HCT116 (cell line): ENCODE measurements at regions not wholly inside any gene's neighbourhood (a gene's known extent, or its start where the extent isn't known, plus 50 kb on each side); places are given as distances from the start of the nearest gene placed in this dataset.

Experiments used
- ATAC-seq: fragments of 200-7000 bp; cut with Tn5 transposase; 2 replicates; pipeline ENCODE4 v1.9.1; 2020; ENCODE audit warnings: mild to moderate bottlenecking, moderate library complexity
- BruUV-seq: library from RNA; stranded (reverse); fragments of 400-500 nt; replicated peaks from 2 replicates; lab custom pipeline; 2021; lab: Mats Ljungman, UMichigan
- CTCF ChIA-PET: fragments of 300-600 bp; sonication (Branson Sonifier 250); formaldehyde crosslinking; loops from one replicate; lab custom pipeline; 2021; ENCODE audit warnings: antibody characterized with exemption; lab: Charles Lee
- POLR2A ChIA-PET: fragments of 300-600, 350-600 bp; sonication (Branson Sonifier 250); formaldehyde crosslinking; loops from one replicate; lab custom pipeline; 2021; ENCODE audit warnings: antibody characterized with exemption; lab: Charles Lee
- RAD21 ChIA-PET, 2 experiments: fragments of 300-600 bp; sonication (Branson Sonifier 250); formaldehyde crosslinking; loops; one replicate each; lab custom pipeline; 2023; ENCODE audit warnings: low total read pairs in 2 of 2; ENCODE audit not compliant: uncharacterized antibody in 2 of 2, unreplicated experiment in 2 of 2, low non-redundant PET in 1 of 2; lab: Charles Lee
- DNase-seq: peaks from one replicate; pipeline ENCODE4 v3.0.0-alpha.2; 2010; ENCODE audit warnings: low read depth, low spot score
- H2AFZ ChIP-seq: fragments of 200-600 bp; shearing (Covaris generic), sonication (generic); 2 replicates; pipeline ENCODE4 v1.6.1; 2017; ENCODE audit warnings: low read depth, mixed run types, mixed read lengths, antibody characterized with exemption, low read length; ENCODE audit not compliant: poor library complexity, severe bottlenecking
- H3K27ac ChIP-seq: 2 replicates; pipeline ENCODE4 v1.5.1; 2012; ENCODE audit warnings: low read depth, low read length
- H3K27me3 ChIP-seq: fragments of 200-600 bp; sonication (generic); 2 replicates; pipeline ENCODE4 v1.6.1; 2016; ENCODE audit warnings: mixed run types, low read length, mixed read lengths; ENCODE audit not compliant: insufficient read depth
- H3K36me3 ChIP-seq, 2 experiments: fragments of 200-500 bp in 1 of 2; fragments of 200-600 bp in 1 of 2; sonication (Bioruptor generic) in 1 of 2; sonication (generic) in 1 of 2; 2 replicates each; pipeline versions ENCODE4 v1.5.1 to v1.6.1; 2014 to 2016; ENCODE audit warnings: low read length in 2 of 2, inconsistent platforms in 1 of 2, mixed read lengths in 1 of 2, mixed run types in 1 of 2; ENCODE audit not compliant: insufficient read depth in 2 of 2, control insufficient read depth in 1 of 2
- H3K4me1 ChIP-seq, 2 experiments: fragments of 200-600 bp in 1 of 2; sonication (generic) in 1 of 2; 2 replicates each; pipeline versions ENCODE4 v1.5.1 to v1.6.1; 2012 to 2017; ENCODE audit warnings: low read length in 2 of 2, inconsistent platforms in 1 of 2, mild to moderate bottlenecking in 1 of 2, mixed read lengths in 1 of 2, mixed run types in 1 of 2, moderate library complexity in 1 of 2; ENCODE audit not compliant: insufficient read depth in 2 of 2, control insufficient read depth in 1 of 2
- H3K4me2 ChIP-seq: fragments of 200-600 bp; sonication (generic); 2 replicates; pipeline ENCODE4 v1.6.1; 2017; ENCODE audit warnings: mixed run types, low read length, mixed read lengths
- H3K4me3 ChIP-seq, 2 experiments: fragments of 200-600 bp in 1 of 2; sonication (generic) in 1 of 2; replicated peaks in 1 of 2; 2 replicates each; pipeline ENCODE4 v1.5.1; 2011 to 2016; ENCODE audit warnings: low read length in 2 of 2, control low read depth in 1 of 2, low read depth in 1 of 2, mild to moderate bottlenecking in 1 of 2, mixed read lengths in 1 of 2, mixed run types in 1 of 2
- H3K79me2 ChIP-seq: fragments of 200-600 bp; sonication (generic); 2 replicates; pipeline ENCODE4 v1.6.1; 2017; ENCODE audit warnings: mild to moderate bottlenecking, mixed run types, low read length, moderate library complexity, mixed read lengths; ENCODE audit not compliant: insufficient read depth
- H3K9ac ChIP-seq: fragments of 200-600 bp; sonication (generic); 2 replicates; pipeline ENCODE4 v1.6.1; 2016; ENCODE audit warnings: low read length, mixed read lengths
- H3K9me2 ChIP-seq: fragments of 200-600 bp; sonication (generic), shearing (Covaris generic); 2 replicates; pipeline ENCODE4 v1.6.1; 2017; ENCODE audit warnings: mixed run types, mild to moderate bottlenecking, moderate library complexity; ENCODE audit not compliant: insufficient read depth
- H3K9me3 ChIP-seq, 2 experiments: fragments of 200-500 bp in 1 of 2; fragments of 200-600 bp in 1 of 2; sonication (Bioruptor generic) in 1 of 2; sonication (generic) in 1 of 2; 2 replicates each; pipeline ENCODE4 v1.6.1; 2014 to 2017; ENCODE audit warnings: low read length in 2 of 2, mixed read lengths in 2 of 2, inconsistent platforms in 1 of 2, low read depth in 1 of 2, mild to moderate bottlenecking in 1 of 2, mixed run types in 1 of 2, moderate library complexity in 1 of 2; ENCODE audit not compliant: control insufficient read depth in 1 of 2, insufficient read depth in 1 of 2
- H4K20me1 ChIP-seq: fragments of 200-600 bp; sonication (generic), shearing (Covaris generic); 2 replicates; pipeline ENCODE4 v1.6.1; 2017; ENCODE audit warnings: mixed run types, mild to moderate bottlenecking, moderate library complexity; ENCODE audit not compliant: insufficient read depth
- CEBPB ChIP-seq: IDR thresholded peaks from 2 replicates; pipeline ENCODE4 v1.6.1; 2012; ENCODE audit warnings: low read depth
- EGR1 ChIP-seq: IDR thresholded peaks from 2 replicates; pipeline ENCODE4 v1.6.1; 2012; ENCODE audit warnings: low read depth
- ELF1 ChIP-seq: IDR thresholded peaks from 2 replicates; pipeline ENCODE4 v1.6.1; 2012; ENCODE audit warnings: low read depth, borderline replicate concordance
- EZH2 ChIP-seq: fragments of 200-600 bp; sonication (generic); IDR thresholded peaks from 2 replicates; pipeline ENCODE4 v1.6.1; 2017; ENCODE audit warnings: antibody characterized with exemption, mixed run types
- EZH2phosphoT487 ChIP-seq: fragments of 200-600 bp; IDR thresholded peaks from 2 replicates; pipeline ENCODE4 v1.6.1; 2018; ENCODE audit warnings: antibody characterized with exemption, borderline replicate concordance
- FOSL1 ChIP-seq: IDR thresholded peaks from 2 replicates; pipeline ENCODE4 v1.6.1; 2012; ENCODE audit warnings: low read depth
- JUND ChIP-seq: IDR thresholded peaks from 2 replicates; pipeline ENCODE4 v1.6.1; 2012
- POLR2A ChIP-seq: IDR thresholded peaks from 2 replicates; pipeline ENCODE4 v1.7.0; 2011; ENCODE audit warnings: borderline replicate concordance; ENCODE audit not compliant: insufficient read depth, insufficient read length; ENCODE audit errors: extremely low read depth
- POLR2AphosphoS5 ChIP-seq: IDR thresholded peaks from 2 replicates; pipeline ENCODE4 v1.6.1; 2011; ENCODE audit warnings: mild to moderate bottlenecking, low read depth, low read length, moderate library complexity
- RAD21 ChIP-seq: IDR thresholded peaks from 2 replicates; pipeline ENCODE4 v1.6.1; 2012; ENCODE audit warnings: low read depth, mild to moderate bottlenecking
- SP1 ChIP-seq: IDR thresholded peaks from 2 replicates; pipeline ENCODE4 v1.6.1; 2012; ENCODE audit warnings: low read depth
- SRF ChIP-seq: IDR thresholded peaks from 2 replicates; pipeline ENCODE4 v1.6.1; 2012; ENCODE audit warnings: low read depth
- TCF7L2 ChIP-seq: IDR thresholded peaks from 2 replicates; pipeline ENCODE4 v1.7.0; 2011; ENCODE audit warnings: borderline replicate concordance, inconsistent platforms; ENCODE audit not compliant: insufficient read depth, insufficient read length; ENCODE audit errors: extremely low read depth
- ZFX ChIP-seq: fragments of 450-650 bp; IDR thresholded peaks from 2 replicates; pipeline ENCODE4 v1.6.1; 2017
- ZNF274 ChIP-seq: fragments of 200-500 bp; sonication (Bioruptor generic); IDR thresholded peaks from 2 replicates; pipeline ENCODE4 v1.6.1; 2014; ENCODE audit warnings: mild to moderate bottlenecking, low read depth, low read length, inconsistent platforms
- intact Hi-C: fragments of 100-400 bp; cut with micrococcal nuclease; formaldehyde crosslinking; loops from 2 replicates; pipeline ENCODE4 v1.10.0; 2022
- TF ChIP-seq, protein P1 (sequence below): IDR thresholded peaks from 2 replicates; pipeline ENCODE4 v1.6.1; 2012; ENCODE audit warnings: low read depth
- TF ChIP-seq, protein P2 (sequence below), 3 experiments: fragments of 200-600 bp in 1 of 3; sonication (generic) in 1 of 3; IDR thresholded peaks in 2 of 3; conservative IDR thresholded peaks in 1 of 3; 2 replicates each; pipeline ENCODE4 v1.5.1; 2012 to 2017; ENCODE audit warnings: low read depth in 2 of 3, low read length in 2 of 3, antibody characterized with exemption in 1 of 3, borderline replicate concordance in 1 of 3, control low read depth in 1 of 3, mild to moderate bottlenecking in 1 of 3, mixed read lengths in 1 of 3, mixed run types in 1 of 3, moderate library complexity in 1 of 3; ENCODE audit not compliant: insufficient read depth in 1 of 3
- TF ChIP-seq, protein P3 (sequence below): IDR thresholded peaks from 2 replicates; pipeline ENCODE4 v1.6.1; 2012

DNA sequence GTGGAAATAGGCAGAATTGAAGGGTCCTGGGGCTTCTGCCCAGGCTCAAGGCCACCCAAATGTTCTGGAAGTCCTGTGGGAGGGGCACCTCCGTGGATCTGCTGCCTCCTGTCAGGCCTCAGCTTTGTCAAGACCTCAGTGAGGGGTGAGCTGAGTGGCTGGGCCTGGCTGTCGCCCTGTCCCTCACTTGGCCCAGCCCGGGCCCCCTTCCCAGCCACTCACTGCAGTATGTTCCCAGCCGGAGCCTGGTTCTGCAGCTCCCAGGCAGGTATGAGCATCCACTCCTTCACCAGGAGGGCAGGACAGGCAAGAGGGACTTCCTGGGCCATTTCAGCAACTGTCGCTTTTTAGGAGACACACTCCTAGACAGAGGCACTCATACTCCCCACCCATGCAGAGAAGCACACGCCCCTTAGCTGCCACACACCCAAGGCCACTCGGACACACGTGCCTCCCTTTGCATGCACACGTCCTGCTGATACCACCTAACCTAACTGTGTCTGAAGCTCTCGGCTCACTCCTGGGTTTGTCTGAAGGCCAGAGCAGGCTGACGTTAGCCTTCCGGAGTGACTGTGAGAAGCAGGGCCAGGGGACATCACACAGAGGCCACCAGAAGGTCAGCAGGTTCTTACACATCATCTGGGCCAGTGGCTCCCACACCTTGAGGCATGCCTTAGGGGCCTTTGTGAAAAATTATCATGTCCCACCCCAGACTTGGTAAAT lies 72.2 kb upstream of the COL13A1 start:
- intact Hi-C loops: no loop called here
- no peaks in the 10 kb centered on the region for H3K9me3 ChIP-seq
- no TSS peak for BruUV-seq
- H4K20me1 ChIP-seq: no peaks in the 10 kb centered on the region
- no peak overlapping the region for H3K4me3 ChIP-seq
- no peak overlapping the region for H2AFZ ChIP-seq
- no peaks in the 10 kb centered on the region for H3K9me2 ChIP-seq
- DNase-seq (no peak), ATAC-seq (no peak)
- H3K27ac ChIP-seq: no peak overlapping the region
- H3K4me2 ChIP-seq: no peak overlapping the region
- TF ChIP-seq SP1 (no peak), ZNF274 (no peak), ELF1 (no peak), FOSL1 (no peak), EZH2phosphoT487 (no peak), RAD21 (no peak), JUND (no peak), EGR1 (no peak), SRF (no peak), POLR2A (no peak), EZH2 (no peak), ZFX (no peak), POLR2AphosphoS5 (no peak), TCF7L2 (no peak), CEBPB (no peak)
- TF ChIP-seq, protein P1, sequence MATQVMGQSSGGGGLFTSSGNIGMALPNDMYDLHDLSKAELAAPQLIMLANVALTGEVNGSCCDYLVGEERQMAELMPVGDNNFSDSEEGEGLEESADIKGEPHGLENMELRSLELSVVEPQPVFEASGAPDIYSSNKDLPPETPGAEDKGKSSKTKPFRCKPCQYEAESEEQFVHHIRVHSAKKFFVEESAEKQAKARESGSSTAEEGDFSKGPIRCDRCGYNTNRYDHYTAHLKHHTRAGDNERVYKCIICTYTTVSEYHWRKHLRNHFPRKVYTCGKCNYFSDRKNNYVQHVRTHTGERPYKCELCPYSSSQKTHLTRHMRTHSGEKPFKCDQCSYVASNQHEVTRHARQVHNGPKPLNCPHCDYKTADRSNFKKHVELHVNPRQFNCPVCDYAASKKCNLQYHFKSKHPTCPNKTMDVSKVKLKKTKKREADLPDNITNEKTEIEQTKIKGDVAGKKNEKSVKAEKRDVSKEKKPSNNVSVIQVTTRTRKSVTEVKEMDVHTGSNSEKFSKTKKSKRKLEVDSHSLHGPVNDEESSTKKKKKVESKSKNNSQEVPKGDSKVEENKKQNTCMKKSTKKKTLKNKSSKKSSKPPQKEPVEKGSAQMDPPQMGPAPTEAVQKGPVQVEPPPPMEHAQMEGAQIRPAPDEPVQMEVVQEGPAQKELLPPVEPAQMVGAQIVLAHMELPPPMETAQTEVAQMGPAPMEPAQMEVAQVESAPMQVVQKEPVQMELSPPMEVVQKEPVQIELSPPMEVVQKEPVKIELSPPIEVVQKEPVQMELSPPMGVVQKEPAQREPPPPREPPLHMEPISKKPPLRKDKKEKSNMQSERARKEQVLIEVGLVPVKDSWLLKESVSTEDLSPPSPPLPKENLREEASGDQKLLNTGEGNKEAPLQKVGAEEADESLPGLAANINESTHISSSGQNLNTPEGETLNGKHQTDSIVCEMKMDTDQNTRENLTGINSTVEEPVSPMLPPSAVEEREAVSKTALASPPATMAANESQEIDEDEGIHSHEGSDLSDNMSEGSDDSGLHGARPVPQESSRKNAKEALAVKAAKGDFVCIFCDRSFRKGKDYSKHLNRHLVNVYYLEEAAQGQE: no peak
- TF ChIP-seq, protein P2, sequence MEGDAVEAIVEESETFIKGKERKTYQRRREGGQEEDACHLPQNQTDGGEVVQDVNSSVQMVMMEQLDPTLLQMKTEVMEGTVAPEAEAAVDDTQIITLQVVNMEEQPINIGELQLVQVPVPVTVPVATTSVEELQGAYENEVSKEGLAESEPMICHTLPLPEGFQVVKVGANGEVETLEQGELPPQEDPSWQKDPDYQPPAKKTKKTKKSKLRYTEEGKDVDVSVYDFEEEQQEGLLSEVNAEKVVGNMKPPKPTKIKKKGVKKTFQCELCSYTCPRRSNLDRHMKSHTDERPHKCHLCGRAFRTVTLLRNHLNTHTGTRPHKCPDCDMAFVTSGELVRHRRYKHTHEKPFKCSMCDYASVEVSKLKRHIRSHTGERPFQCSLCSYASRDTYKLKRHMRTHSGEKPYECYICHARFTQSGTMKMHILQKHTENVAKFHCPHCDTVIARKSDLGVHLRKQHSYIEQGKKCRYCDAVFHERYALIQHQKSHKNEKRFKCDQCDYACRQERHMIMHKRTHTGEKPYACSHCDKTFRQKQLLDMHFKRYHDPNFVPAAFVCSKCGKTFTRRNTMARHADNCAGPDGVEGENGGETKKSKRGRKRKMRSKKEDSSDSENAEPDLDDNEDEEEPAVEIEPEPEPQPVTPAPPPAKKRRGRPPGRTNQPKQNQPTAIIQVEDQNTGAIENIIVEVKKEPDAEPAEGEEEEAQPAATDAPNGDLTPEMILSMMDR (IDR thresholded peaks at IDR 0.05 in 2 of 3, conservative IDR thresholded peaks at IDR 0.05 in 1 of 3; ENCODE audit: borderline replicate concordance in 1 of 3, insufficient read depth in 1 of 3, low read depth in 2 of 3, low read length in 2 of 3): no peak
- TF ChIP-seq, protein P3, sequence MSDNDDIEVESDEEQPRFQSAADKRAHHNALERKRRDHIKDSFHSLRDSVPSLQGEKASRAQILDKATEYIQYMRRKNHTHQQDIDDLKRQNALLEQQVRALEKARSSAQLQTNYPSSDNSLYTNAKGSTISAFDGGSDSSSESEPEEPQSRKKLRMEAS: no peak
- TF ChIP-seq, all 23 proteins: peak for 0
- Histone ChIP-seq H3K79me2 (no peaks in the 10 kb centered on the region), H3K27me3 (no peaks in the 10 kb centered on the region), H3K4me1 (peaks cover 0 to 8% of the 10 kb centered on the region in 2 experiments; a peak in 2 of 4 replicates), H3K9ac (no peak overlapping the region), H3K36me3 (no peaks in the 10 kb centered on the region)
- CTCF ChIA-PET: interaction anchor here (1.8 kb wide), 1 partner anchor 14 kb away, joined by 6 read pairs; no protein-coding TSS in a partner anchor
- RAD21 ChIA-PET: no interaction called here
- POLR2A ChIA-PET: no interaction called here
